Left lung (tissue), 4 donors: ENCODE measurements at regions not wholly inside any gene's neighbourhood (a gene's known extent, or its start where the extent isn't known, plus 50 kb on each side); places are given as distances from the start of the nearest gene placed in this dataset.

Experiments used
- ATAC-seq: fragments of 200-7000 bp; cut with Tn5 transposase; one replicate; pipeline ENCODE4 v1.9.1; 2020; ENCODE audit warnings: moderate library complexity
- DNase-seq, 4 donors: peaks; one replicate each; pipeline ENCODE4 v3.0.0-alpha.2; 2013 to 2020
- H3K27ac ChIP-seq, 2 donors: fragments of 200-600 bp; sonication (generic) in 1 of 2; one replicate each; pipeline versions ENCODE4 v1.5.0 to v1.8.0; 2020 to 2021
- H3K27me3 ChIP-seq, 2 donors: fragments of 200-600 bp; sonication (generic) in 1 of 2; one replicate each; pipeline versions ENCODE4 v1.5.0 to v1.8.0; 2020 to 2021
- H3K36me3 ChIP-seq, 2 donors: fragments of 200-600 bp; sonication (generic) in 1 of 2; one replicate each; pipeline versions ENCODE4 v1.5.0 to v1.8.0; 2020 to 2021
- H3K4me1 ChIP-seq, 2 donors: fragments of 200-600 bp; one replicate each; pipeline ENCODE4 v1.8.0; 2021
- H3K4me3 ChIP-seq, 2 donors: fragments of 200-600 bp; sonication (generic) in 1 of 2; one replicate each; pipeline versions ENCODE4 v1.5.0 to v1.8.0; 2020 to 2021; ENCODE audit warnings: mild to moderate bottlenecking in 1 of 2
- H3K9me3 ChIP-seq, 2 donors: fragments of 200-600 bp; sonication (generic) in 1 of 2; one replicate each; pipeline versions ENCODE4 v1.5.0 to v1.8.0; 2020 to 2021
- intact Hi-C, 2 donors: fragments of 100-400 bp; cut with DNase I; formaldehyde crosslinking; loops; one replicate each; pipeline versions ENCODE4 v1.11.2 to v1.14.2; 2022
- TF ChIP-seq, protein P1 (sequence below), 2 donors: fragments of 200-600 bp; sonication (generic) in 1 of 2; IDR thresholded peaks; one replicate each; pipeline versions ENCODE4 v1.5.0 to v1.8.0; 2021; ENCODE audit warnings: antibody characterized with exemption in 2 of 2
- donor health status: DM: no; HTN: yes; CAD: no.
- donor health status: DM: no; HTN: no; CAD: no.

DNA sequence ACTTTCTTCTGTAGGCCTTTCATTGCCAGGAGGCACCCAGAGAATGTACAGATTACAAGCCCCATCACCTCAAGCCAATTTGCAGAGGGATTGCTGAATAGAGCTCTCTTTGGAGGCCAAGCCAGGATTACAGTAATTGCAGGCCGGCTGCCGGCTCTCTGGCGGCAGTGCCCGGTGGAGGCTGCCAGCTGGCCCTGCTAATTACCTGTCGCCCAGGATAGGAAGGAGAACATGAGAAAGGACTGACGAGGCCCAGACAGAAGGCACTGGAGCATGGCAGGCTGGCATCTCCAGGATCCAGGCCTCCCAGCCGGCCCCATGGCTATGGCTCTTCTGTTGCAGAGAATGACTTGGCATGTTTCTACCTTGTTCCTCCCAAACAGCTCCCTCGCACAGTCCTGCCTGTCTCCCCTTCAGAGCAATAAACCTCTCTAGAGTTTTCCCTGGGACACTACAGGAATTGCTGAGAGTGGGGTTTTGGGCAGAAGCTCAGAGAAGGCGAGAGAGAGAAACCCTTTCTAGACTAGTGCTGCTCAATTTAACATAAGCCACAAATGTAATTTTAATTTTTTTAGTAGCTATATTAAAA lies 273.6 kb upstream of the PROK2 start:
- peaks cover 0 to 5% of the 10 kb centered on the region in 2 donors for H3K9me3 ChIP-seq
- no peak for DNase-seq
- H3K36me3 ChIP-seq, result no peaks in the 10 kb centered on the region
- no peak for ATAC-seq
- H3K4me1 ChIP-seq, result no peaks in the 10 kb centered on the region
- intact Hi-C loops, result no loop called here
- H3K27me3 ChIP-seq, result no peaks in the 10 kb centered on the region
- TF ChIP-seq, protein P1, sequence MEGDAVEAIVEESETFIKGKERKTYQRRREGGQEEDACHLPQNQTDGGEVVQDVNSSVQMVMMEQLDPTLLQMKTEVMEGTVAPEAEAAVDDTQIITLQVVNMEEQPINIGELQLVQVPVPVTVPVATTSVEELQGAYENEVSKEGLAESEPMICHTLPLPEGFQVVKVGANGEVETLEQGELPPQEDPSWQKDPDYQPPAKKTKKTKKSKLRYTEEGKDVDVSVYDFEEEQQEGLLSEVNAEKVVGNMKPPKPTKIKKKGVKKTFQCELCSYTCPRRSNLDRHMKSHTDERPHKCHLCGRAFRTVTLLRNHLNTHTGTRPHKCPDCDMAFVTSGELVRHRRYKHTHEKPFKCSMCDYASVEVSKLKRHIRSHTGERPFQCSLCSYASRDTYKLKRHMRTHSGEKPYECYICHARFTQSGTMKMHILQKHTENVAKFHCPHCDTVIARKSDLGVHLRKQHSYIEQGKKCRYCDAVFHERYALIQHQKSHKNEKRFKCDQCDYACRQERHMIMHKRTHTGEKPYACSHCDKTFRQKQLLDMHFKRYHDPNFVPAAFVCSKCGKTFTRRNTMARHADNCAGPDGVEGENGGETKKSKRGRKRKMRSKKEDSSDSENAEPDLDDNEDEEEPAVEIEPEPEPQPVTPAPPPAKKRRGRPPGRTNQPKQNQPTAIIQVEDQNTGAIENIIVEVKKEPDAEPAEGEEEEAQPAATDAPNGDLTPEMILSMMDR (IDR thresholded peaks at IDR 0.05), result no peak
- no peak overlapping the region for H3K4me3 ChIP-seq
- no peak overlapping the region for H3K27ac ChIP-seq

DNA sequence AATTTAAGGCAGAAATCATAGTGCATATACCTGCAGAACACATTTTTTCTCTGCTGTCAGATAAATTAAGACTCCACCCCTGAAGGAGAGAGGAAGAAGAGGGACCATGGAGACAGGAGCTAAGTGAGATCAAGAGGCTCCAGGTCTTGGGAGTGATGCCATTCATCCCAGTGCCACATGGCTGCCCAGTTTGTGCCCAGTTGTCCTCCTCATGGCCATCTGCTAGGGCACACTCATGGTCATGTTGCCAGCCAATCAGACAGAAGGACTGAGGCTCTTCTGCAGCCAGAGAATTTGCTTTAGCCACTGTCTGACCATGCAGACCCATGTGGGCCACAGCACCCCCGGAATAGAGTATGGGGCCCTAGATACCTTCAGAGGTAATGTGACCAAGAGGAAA lies 270.5 kb upstream of the PROK2 start:
- intact Hi-C loops, result no loop called here

DNA sequence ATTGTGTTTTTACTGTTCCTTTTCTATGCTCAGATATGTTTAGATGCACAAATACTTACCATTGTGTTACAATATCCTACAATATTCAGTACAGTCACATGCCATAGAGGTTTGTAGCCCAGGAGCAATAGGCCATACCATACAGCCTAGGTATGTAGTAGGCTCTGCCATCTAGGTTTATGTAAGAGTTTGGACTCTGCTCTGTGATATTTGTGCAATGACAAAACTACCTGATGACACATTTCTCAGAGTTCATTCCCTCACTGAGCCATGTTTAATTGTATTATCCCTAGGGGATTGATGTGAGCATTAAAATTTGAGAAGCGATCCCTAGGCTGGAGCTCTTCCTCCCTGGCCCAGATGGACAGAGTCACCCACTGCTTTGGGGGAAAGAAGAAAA lies 270.0 kb upstream of the PROK2 start:
- no peak overlapping the region for H3K4me3 ChIP-seq
- intact Hi-C loops, result no loop called here
- H3K27me3 ChIP-seq, result no peaks in the 10 kb centered on the region
- no peaks in the 10 kb centered on the region for H3K9me3 ChIP-seq
- DNase-seq (no peak), ATAC-seq (no peak)
- TF ChIP-seq, protein P1 (IDR thresholded peaks at IDR 0.05), result no peak
- H3K4me1 ChIP-seq, result no peaks in the 10 kb centered on the region
- no peaks in the 10 kb centered on the region for H3K36me3 ChIP-seq
- no peak overlapping the region for H3K27ac ChIP-seq

More for the DNA sequence above, 270.5 kb upstream of the PROK2 start:
- Histone ChIP-seq H3K36me3 (no peaks in the 10 kb centered on the region), H3K27ac (no peak overlapping the region), H3K9me3 (no peaks in the 10 kb centered on the region), H3K4me1 (no peaks in the 10 kb centered on the region), H3K27me3 (no peaks in the 10 kb centered on the region), H3K4me3 (no peak overlapping the region)
- no peak for DNase-seq
- TF ChIP-seq, protein P1 (IDR thresholded peaks at IDR 0.05), result no peak
- ATAC-seq, result no peak

DNA sequence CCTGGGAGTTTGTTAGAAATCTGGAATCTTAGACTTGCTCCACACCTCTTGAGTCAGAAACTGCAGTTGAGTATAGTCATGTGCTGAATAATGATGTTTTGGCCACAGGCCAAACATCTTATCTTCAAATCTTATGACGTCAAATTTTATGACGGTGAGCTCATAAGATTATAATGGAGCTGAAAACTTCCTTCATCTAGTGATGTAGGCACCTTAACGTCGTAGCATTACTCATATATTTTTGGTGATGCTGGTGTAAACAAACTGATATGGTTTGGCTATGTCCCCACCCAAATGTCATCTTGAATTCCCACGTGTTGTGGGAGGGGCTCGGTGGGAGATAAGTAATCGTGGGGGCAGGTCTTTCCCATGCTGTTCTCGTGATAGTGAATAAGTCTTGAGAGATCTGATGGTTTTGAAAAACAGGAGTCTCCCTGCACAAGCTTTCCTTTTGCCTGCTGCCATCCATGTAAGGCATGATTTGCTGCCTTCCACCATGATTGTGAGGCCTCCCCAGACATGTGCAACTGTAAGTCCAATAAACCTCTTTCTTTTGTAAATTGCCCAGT lies 268.0 kb upstream of the PROK2 start:
- DNase-seq (no peak), ATAC-seq (no peak)
- TF ChIP-seq, protein P1 (IDR thresholded peaks at IDR 0.05), result no peak
- H3K4me3 ChIP-seq, result no peak overlapping the region
- H3K36me3 ChIP-seq, result no peaks in the 10 kb centered on the region
- H3K4me1 ChIP-seq, result peaks cover 0 to 9% of the 10 kb centered on the region in 2 donors
- no peak overlapping the region for H3K27ac ChIP-seq
- H3K9me3 ChIP-seq, result no peaks in the 10 kb centered on the region
- H3K27me3 ChIP-seq, result no peaks in the 10 kb centered on the region
- intact Hi-C loops, result no loop called here

DNA sequence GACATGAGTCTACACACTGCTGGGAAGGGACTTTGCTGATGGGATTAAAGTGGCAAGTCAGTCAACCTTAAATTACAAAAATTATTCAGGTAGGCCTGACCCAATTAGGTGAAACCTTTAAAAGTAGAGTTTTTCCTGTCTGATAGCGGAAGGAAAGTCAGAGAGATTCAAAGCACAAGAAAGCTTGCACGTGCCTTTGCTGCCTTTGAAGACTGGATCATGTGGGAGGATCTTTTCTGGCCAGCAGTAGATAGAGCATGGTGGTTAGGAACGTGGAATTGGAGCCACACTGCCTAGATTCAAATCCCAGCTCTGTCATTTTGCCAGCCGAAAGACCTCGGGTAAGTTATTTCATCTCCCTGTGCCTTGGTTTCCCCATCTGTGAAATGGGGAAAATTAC lies 265.8 kb upstream of the PROK2 start:
- intact Hi-C loops, result no loop called here
- Histone ChIP-seq H3K27me3 (no peaks in the 10 kb centered on the region), H3K36me3 (no peaks in the 10 kb centered on the region), H3K4me1 (peaks cover 0 to 9% of the 10 kb centered on the region in 2 donors), H3K4me3 (no peak overlapping the region), H3K9me3 (no peaks in the 10 kb centered on the region), H3K27ac (no peak overlapping the region)
- DNase-seq, result no peak
- TF ChIP-seq, protein P1 (IDR thresholded peaks at IDR 0.05), result no peak
- ATAC-seq, result no peak
